ENCODE measurements at regions not wholly inside any gene's neighbourhood (a gene's known extent, or its start where the extent isn't known, plus 50 kb on each side); places are given as distances from the start of the nearest gene placed in this dataset.

GRCh38 chr2:37468170-37468569 is 123.7 kb downstream of the QPCT start:
- TF ChIP-seq CTCF (IDR thresholded peaks at IDR 0.05) (no peak), POLR2A (IDR thresholded peaks at IDR 0.05) (no peak)
